Peyer's patch (tissue), 4 donors: ENCODE measurements at regions not wholly inside any gene's neighbourhood (a gene's known extent, or its start where the extent isn't known, plus 50 kb on each side); places are given as distances from the start of the nearest gene placed in this dataset.

Experiments
- DNase-seq, 3 donors: peaks; one replicate each; pipeline ENCODE4 v3.0.0-alpha.2; 2017 to 2019
- H3K27ac ChIP-seq, 4 donors: fragments of 200-600 bp; sonication (generic); one replicate each; pipeline ENCODE4 v1.5.1; 2016 to 2019
- H3K27me3 ChIP-seq, 2 donors: fragments of 200-600 bp; sonication (generic); one replicate each; pipeline ENCODE4 v1.5.1; 2019
- H3K36me3 ChIP-seq, 3 donors: fragments of 200-600 bp; sonication (generic); one replicate each; pipeline ENCODE4 v1.5.1; 2016 to 2019
- H3K4me1 ChIP-seq, 4 donors: fragments of 200-600 bp; sonication (generic); one replicate each; pipeline ENCODE4 v1.5.1; 2016 to 2019
- H3K4me3 ChIP-seq, 4 donors: fragments of 200-600 bp; sonication (generic); 1 replicate in 3 of 4; 2 replicates in 1 of 4; pipeline ENCODE4 v1.5.1; 2016 to 2019; ENCODE audit warnings: mild to moderate bottlenecking in 1 of 4
- H3K9me3 ChIP-seq, 4 donors: fragments of 200-600 bp; sonication (generic); one replicate each; pipeline ENCODE4 v1.5.1; 2016 to 2019; ENCODE audit warnings: mild to moderate bottlenecking in 1 of 4
- POLR2A ChIP-seq, 2 donors: fragments of 450-650 bp; IDR thresholded peaks; one replicate each; pipeline ENCODE4 v1.5.1; 2017; ENCODE audit warnings: antibody characterized with exemption in 2 of 2, mild to moderate bottlenecking in 2 of 2, moderate library complexity in 2 of 2
- TF ChIP-seq, protein P1 (sequence below), 6 experiments: fragments of 450-650 bp in 4 of 6; fragments of 200-600 bp in 2 of 6; sonication (generic) in 1 of 6; IDR thresholded peaks; one replicate each; pipeline ENCODE4 v1.5.1; 2017 to 2019; ENCODE audit warnings: antibody characterized with exemption in 6 of 6, mild to moderate bottlenecking in 3 of 6, moderate library complexity in 1 of 6

GRCh38 chrX:99613041-99613440, 797.0 kb downstream of the PCDH19 start:
- no peak overlapping the region for H3K27ac ChIP-seq
- H3K9me3 ChIP-seq, result no peaks in the 10 kb centered on the region
- DNase-seq, result no peak
- no peak for TF ChIP-seq POLR2A (IDR thresholded peaks at IDR 0.05)
- TF ChIP-seq, protein P1, sequence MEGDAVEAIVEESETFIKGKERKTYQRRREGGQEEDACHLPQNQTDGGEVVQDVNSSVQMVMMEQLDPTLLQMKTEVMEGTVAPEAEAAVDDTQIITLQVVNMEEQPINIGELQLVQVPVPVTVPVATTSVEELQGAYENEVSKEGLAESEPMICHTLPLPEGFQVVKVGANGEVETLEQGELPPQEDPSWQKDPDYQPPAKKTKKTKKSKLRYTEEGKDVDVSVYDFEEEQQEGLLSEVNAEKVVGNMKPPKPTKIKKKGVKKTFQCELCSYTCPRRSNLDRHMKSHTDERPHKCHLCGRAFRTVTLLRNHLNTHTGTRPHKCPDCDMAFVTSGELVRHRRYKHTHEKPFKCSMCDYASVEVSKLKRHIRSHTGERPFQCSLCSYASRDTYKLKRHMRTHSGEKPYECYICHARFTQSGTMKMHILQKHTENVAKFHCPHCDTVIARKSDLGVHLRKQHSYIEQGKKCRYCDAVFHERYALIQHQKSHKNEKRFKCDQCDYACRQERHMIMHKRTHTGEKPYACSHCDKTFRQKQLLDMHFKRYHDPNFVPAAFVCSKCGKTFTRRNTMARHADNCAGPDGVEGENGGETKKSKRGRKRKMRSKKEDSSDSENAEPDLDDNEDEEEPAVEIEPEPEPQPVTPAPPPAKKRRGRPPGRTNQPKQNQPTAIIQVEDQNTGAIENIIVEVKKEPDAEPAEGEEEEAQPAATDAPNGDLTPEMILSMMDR (IDR thresholded peaks at IDR 0.05), result no peak
- no peaks in the 10 kb centered on the region for H3K4me1 ChIP-seq
- no peaks in the 10 kb centered on the region for H3K36me3 ChIP-seq
- no peak overlapping the region for H3K4me3 ChIP-seq
- H3K27me3 ChIP-seq, result no peaks in the 10 kb centered on the region

GRCh38 chrX:99603091-99603814, 806.8 kb downstream of the PCDH19 start:
- H3K9me3 ChIP-seq, result no peaks in the 10 kb centered on the region
- TF ChIP-seq, protein P1 (IDR thresholded peaks at IDR 0.05), result no peak
- TF ChIP-seq POLR2A (IDR thresholded peaks at IDR 0.05), result no peak
- DNase-seq, result no peak
- H3K4me3 ChIP-seq, result no peak overlapping the region
- H3K4me1 ChIP-seq, result no peaks in the 10 kb centered on the region
- H3K27me3 ChIP-seq, result no peaks in the 10 kb centered on the region
- no peak overlapping the region for H3K27ac ChIP-seq
- no peaks in the 10 kb centered on the region for H3K36me3 ChIP-seq

DNA sequence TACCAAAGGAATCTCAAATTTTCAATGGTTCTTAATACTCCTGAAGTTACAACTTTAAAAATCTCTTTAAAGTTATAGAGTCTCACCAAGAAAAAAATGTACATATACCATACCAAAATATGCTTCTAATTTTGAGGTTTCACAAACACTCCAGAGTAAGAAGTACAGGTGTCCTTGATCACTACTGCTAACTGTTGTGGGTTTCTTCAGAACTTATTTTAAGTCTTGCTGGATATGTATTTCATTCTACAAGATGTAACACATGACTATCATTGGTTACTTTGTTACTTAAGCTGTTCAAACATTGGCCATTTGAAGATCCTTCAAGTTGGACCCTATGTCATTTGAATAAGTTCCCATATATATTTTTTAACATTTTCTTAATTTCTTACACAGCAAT, 808.0 kb downstream of the PCDH19 start:
- H3K27ac ChIP-seq, result no peak overlapping the region
- TF ChIP-seq, protein P1 (IDR thresholded peaks at IDR 0.05), result no peak
- TF ChIP-seq POLR2A (IDR thresholded peaks at IDR 0.05), result no peak
- no peaks in the 10 kb centered on the region for H3K36me3 ChIP-seq
- H3K4me3 ChIP-seq, result no peak overlapping the region
- DNase-seq, result no peak
- H3K9me3 ChIP-seq, result no peaks in the 10 kb centered on the region
- H3K4me1 ChIP-seq, result no peaks in the 10 kb centered on the region
- H3K27me3 ChIP-seq, result no peaks in the 10 kb centered on the region

DNA sequence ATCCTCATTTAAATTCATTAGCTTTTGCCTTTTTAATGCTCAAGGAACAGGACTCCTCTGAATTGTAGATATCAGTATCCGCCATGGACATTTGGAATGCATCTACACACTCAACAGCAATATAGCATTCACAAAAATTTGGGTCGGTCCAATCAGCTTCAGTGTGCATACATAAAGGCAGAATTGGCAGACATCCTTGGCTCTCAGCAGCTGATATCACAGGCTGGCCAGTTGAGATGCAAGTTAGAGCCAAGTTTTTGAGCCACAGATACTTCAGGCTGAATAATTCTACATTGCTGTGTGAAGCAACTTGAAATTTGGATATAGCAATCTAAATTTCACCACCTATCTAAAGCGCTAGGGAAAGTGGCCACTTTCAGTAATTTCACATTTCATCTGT, 821.1 kb downstream of the PCDH19 start:
- no peak overlapping the region for H3K27ac ChIP-seq
- no peaks in the 10 kb centered on the region for H3K4me1 ChIP-seq
- DNase-seq, result no peak
- H3K9me3 ChIP-seq, result no peaks in the 10 kb centered on the region
- no peak overlapping the region for H3K4me3 ChIP-seq
- TF ChIP-seq, protein P1 (IDR thresholded peaks at IDR 0.05), result no peak
- TF ChIP-seq POLR2A (IDR thresholded peaks at IDR 0.05), result no peak
- no peaks in the 10 kb centered on the region for H3K27me3 ChIP-seq
- H3K36me3 ChIP-seq, result no peaks in the 10 kb centered on the region

- Histone ChIP-seq H3K9me3 (no peaks in the 10 kb centered on the region), H3K36me3 (no peaks in the 10 kb centered on the region), H3K27ac (no peak overlapping the region), H3K4me3 (no peak overlapping the region), H3K4me1 (no peaks in the 10 kb centered on the region), H3K27me3 (no peaks in the 10 kb centered on the region)
- no peak for DNase-seq
- TF ChIP-seq, protein P1 (IDR thresholded peaks at IDR 0.05), result no peak
- no peak for TF ChIP-seq POLR2A (IDR thresholded peaks at IDR 0.05)
These were observed 837.4 kb downstream of the PCDH19 start for GRCh38 chrX:99572711-99573110.

GRCh38 chrX:99549381-99549780, 860.7 kb downstream of the PCDH19 start:
- Histone ChIP-seq H3K9me3 (no peaks in the 10 kb centered on the region), H3K27me3 (no peaks in the 10 kb centered on the region), H3K27ac (no peak overlapping the region), H3K36me3 (no peaks in the 10 kb centered on the region), H3K4me1 (no peaks in the 10 kb centered on the region), H3K4me3 (no peak overlapping the region)
- TF ChIP-seq POLR2A (IDR thresholded peaks at IDR 0.05), result no peak
- TF ChIP-seq, protein P1 (IDR thresholded peaks at IDR 0.05), result no peak
- no peak for DNase-seq
